K562 (cell line): ENCODE measurements at regions not wholly inside any gene's neighbourhood (a gene's known extent, or its start where the extent isn't known, plus 50 kb on each side); places are given as distances from the start of the nearest gene placed in this dataset.

Source experiments
- MAX ChIP-seq: sonication (generic); formaldehyde crosslinking; IDR thresholded peaks from 2 replicates; pipeline ENCODE4 v1.9.0; 2022; ENCODE audit warnings: mild to moderate bottlenecking, missing genetic modification reagents
- SP2 ChIP-seq: IDR thresholded peaks from 2 replicates; pipeline ENCODE4 v1.6.1; 2011; ENCODE audit warnings: mild to moderate bottlenecking, low read depth, low read length, moderate library complexity; ENCODE audit not compliant: poor library complexity, severe bottlenecking; ENCODE audit errors: extremely low read depth
- USF2 ChIP-seq: sonication (generic); formaldehyde crosslinking; IDR thresholded peaks from 2 replicates; pipeline ENCODE4 v1.5.0; 2020; ENCODE audit warnings: missing genetic modification reagents
- ZBTB33 ChIP-seq: sonication (generic); formaldehyde crosslinking; IDR thresholded peaks from 2 replicates; pipeline ENCODE4 v1.8.1; 2023; ENCODE audit warnings: mild to moderate bottlenecking, missing genetic modification reagents
- ZNF274 ChIP-seq: IDR thresholded peaks from 2 replicates; pipeline ENCODE4 v1.6.1; 2011; ENCODE audit warnings: low read depth, mild to moderate bottlenecking, low read length, moderate library complexity, borderline replicate concordance

GRCh38 chr1:73097917-73098316, 815.6 kb upstream of the NEGR1 start:
- no peak for TF ChIP-seq USF2 (CRISPR knock-in tag)
- TF ChIP-seq MAX (CRISPR knock-in tag) = no peak
- no peak for TF ChIP-seq SP2
- no peak for TF ChIP-seq ZBTB33 (CRISPR knock-in tag)
- no peak for TF ChIP-seq ZNF274
